GM18502 (cell line): ENCODE measurements at regions not wholly inside any gene's neighbourhood (a gene's known extent, or its start where the extent isn't known, plus 50 kb on each side); places are given as distances from the start of the nearest gene placed in this dataset.

Experiments used
- ATAC-seq: cut with Tn5 transposase; IDR thresholded peaks from one replicate; pipeline ENCODE4 v1.9.1; 2021; ENCODE audit warnings: mild to moderate bottlenecking; ENCODE audit not compliant: unreplicated experiment, poor library complexity

GRCh38 chr7:16323313-16323712 lies 98.0 kb downstream of the CRPPA start:
- no peak for ATAC-seq

DNA sequence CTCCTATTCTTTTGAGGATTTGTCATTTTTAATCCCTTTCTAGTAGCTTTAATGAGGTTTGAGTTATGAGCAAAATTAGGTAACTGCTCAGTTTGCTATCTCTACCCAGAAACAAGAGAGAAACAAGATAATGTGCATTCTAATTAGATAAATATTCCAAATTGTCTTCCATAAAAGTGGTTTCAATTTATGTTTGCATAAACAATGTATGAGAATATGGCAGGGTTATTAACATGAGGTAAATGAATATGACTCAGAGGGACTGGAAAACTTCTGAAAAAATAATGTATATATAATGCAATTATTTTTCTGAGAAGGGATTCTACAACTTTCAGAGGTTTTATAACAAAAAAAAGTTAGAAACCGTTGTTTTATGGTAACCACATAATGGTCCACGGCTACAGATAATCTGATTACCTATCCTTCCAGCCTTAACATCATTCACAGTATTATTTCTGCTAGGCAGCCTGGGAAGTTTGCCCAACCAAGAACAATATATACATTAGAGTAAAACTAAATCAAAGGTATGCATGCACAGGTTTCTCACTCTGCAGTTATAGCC lies 101.2 kb downstream of the CRPPA start:
- ATAC-seq, result no peak

DNA sequence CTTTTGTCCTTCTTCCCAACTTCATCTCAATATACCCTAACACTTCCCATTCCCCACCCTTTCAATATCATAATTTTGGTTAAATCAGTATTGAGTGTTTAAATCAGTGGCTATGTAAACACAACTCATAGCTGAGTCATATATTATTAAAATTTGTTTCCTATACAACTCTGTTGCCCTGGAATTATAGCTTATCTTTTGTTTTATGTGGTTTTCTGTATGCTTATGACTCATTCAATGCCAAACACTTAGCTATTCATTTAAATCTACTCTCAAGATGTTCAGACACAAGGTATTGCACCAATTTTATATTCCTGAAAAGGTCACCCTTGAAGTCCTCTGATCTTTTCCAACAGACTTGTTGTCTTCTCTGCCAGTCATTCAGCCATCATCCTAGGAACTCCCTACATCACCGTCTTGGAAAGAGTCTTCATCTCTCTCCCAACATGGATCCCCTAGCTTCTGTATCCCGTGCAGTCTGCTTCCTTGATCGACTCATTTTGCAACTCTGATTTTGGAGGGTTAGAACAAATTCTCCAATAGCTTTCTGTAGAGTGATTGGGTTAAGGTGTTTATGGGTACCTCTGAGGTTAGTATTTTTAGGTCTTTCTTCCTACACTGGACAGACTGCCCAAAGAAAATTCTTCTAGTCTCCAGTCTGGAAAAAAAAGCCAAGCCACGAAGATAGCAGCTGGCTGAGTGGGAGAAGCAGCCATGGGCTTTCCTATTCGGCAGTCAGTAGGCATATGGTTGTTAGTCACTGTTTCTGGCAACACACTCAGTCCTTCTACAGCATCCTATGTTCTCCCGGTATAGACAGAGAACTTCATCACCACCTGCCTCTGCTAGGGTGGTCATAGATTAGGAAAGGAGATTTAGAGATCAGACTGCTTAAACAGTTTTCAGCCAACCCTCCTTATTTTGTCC lies 102.1 kb downstream of the CRPPA start:
- no peak for ATAC-seq

DNA sequence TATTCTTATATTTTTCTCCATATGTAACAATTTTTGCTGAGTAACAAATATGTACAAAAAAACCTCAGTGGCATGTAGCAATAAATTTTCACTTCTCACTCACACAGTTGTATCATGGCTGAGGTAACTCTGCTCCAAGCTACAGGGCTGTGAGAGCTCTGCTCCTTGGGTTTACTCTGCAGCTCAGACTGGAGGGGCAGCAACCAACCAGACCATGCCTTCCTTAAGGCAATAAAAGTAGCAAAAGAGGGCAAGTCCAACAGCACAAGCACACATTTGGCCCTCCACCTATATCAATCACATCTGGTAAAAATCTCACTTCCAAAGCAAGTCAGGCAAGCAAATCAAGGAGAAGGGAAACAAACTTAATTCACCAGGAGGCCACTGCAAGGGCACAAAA lies 102.9 kb downstream of the CRPPA start:
- ATAC-seq, result no peak

- ATAC-seq, result no peak
These were observed 103.9 kb downstream of the CRPPA start for GRCh38 chr7:16317406-16317805.

DNA sequence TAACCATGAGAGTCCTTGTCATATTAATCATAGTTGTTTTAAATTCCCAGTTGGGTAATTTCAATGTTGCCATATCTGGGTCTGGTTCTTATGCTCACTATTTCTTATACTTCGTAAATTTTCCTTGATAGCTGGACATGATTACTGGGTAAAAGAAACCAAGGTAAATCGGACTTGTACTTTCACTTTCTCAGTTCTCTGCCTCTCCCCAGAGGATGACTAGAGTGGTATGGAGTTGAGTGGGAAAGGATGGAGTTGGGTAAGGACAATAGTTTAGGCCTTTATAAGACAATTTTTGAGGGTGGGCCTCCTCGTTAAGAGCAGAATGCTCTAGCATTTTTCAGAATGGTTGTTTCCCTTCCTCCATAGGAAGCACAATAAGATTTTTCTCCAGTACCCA lies 106.1 kb downstream of the CRPPA start:
- ATAC-seq, result no peak

GRCh38 chr7:16309129-16309528 lies 112.2 kb downstream of the CRPPA start:
- ATAC-seq, result no peak

DNA sequence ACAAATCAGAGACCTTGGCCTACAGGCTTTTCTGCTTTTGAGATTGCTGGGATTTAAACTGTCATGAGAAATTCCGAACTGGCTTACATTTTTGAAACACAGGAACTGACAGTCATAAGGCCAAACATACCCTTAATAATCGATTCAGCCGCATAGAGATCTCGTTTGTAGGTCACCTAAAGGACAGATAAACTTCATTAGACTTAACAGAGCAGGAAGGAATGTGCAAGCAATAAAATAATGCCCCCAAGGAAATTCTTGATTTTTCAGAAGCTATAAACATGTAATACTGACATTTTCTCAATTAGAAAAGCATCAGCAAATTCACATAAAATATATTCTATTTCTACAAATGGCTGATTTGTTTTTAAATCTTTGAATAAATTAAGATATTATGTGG lies 120.0 kb downstream of the CRPPA start:
- no peak for ATAC-seq

DNA sequence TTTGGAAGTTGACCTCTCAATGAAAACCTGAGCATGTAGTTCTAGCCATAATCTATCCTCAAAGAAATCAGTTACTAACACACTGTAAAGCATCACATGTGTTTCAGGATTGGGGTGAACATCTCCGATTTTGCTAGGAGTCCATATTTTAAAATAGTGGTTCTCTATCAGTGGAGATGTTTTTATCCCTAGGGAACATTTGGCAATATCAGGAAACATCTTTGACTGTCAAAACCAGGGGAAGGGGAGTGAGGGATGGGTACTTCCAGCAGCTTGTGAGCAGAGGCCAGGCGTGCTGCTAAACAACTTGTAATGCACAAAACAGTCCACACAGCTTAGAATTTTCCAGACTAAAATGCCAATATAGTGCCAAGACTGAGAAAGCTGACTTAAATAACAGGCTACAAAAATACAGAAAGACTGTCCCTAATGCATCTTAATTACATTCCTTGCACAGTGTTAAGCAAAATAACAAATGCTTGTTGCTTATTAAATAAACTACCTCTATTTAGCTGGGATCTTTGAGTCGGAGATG lies 120.9 kb downstream of the CRPPA start:
- ATAC-seq, result no peak

GRCh38 chr7:16299853-16300252 lies 121.5 kb downstream of the CRPPA start:
- ATAC-seq, result no peak

GRCh38 chr7:16298221-16298620 lies 123.1 kb downstream of the CRPPA start:
- ATAC-seq, result no peak

GRCh38 chr7:16295558-16295957 lies 125.8 kb downstream of the CRPPA start:
- no peak for ATAC-seq

DNA sequence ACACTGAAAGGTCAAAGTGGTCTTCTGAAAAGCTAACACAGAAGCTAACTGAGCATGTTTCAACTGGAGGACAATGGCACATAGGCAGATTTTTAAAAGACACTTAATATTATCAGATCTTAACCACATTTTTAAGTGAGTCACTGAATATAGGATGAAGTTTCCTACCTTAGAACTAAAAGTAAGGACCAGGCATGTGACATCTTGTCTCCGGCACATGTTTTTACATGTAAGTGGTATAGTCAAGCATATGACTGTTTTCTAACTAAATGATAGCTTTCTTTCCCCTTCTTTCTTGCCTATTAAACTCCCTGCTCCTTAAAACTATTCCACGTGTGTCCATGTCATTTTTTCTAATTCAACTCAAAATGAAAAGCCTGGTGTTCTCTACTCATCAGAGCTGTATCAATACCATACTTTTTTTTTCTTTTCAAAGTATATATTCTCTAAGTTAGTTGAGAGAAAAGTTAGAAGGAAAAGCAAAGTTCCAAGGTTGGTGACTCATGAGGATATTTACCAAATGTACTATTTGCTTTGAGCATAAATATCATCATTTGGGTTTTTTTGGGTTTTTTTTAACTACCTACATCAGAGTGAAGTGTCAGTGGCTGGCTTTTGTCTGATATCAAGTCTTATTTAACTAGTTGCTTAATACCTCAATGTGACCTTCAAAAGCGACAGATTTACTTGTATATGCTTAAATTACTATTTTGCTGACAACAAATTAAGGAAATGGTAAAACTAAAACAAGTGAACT lies 127.5 kb downstream of the CRPPA start:
- ATAC-seq, result no peak

- ATAC-seq, result no peak
These were observed 136.8 kb downstream of the CRPPA start for GRCh38 chr7:16284581-16284980.

GRCh38 chr7:16278167-16278787 lies 143.1 kb downstream of the CRPPA start:
- ATAC-seq, result no peak

DNA sequence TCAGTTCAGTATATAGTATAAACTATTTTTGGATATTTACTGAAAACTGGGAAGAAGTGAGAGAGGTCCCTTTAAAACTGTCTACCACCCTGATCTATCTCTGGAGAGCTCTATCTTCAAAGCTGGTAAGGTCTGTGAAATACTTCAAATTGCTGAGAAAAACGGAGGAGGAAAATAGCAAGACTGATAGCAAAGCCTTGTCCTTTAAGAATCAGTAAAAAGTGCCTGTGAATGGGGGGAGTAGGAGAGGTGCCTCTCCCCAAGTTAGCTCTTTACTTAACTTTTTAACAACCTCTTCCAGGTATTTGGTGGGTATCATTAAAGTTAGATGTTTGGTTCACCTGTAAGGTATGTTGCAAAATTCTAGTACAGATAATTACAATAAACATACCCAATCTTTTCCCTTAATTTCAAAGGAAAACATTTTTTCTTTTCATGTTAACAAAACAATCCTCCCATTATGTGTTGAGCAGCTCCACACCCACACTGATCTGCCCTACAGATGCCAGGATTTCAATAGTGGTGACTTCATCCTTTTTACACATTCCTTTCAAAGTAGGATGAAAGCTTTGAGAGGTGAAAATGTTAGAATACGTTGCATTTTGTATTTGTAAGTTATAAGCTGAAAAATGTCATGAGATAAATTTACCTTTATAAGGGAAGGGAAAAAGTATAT lies 149.2 kb downstream of the CRPPA start:
- no peak for ATAC-seq

DNA sequence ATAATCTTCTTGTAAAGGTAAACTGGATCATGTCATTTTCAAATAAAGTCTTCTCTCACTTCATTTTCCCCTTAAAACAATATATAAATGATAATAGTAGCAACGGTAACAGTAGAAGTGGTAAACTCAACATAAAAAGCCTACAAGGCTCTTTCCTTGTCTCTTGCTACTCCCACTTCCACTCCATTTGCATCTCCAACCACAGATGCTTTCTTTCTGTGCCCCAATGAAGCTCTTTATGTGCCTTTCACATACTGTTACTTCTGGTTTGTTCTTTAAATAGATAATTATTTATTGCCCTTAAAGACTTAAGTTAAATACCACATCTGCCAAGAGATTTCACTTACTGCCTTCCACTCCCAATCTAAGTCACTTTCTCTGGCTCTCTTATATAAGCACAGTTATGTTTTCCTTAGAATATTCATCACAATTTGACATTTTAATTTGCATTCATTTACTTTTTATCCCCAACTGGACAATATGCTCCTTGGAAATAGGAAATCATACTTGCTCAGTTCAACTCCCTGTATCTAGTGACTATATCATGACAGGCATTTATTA lies 149.9 kb downstream of the CRPPA start:
- ATAC-seq, result no peak

GRCh38 chr7:16270844-16271243 lies 150.5 kb downstream of the CRPPA start:
- no peak for ATAC-seq
